ENCODE measurements at regions not wholly inside any gene's neighbourhood (a gene's known extent, or its start where the extent isn't known, plus 50 kb on each side); places are given as distances from the start of the nearest gene placed in this dataset.

DNA sequence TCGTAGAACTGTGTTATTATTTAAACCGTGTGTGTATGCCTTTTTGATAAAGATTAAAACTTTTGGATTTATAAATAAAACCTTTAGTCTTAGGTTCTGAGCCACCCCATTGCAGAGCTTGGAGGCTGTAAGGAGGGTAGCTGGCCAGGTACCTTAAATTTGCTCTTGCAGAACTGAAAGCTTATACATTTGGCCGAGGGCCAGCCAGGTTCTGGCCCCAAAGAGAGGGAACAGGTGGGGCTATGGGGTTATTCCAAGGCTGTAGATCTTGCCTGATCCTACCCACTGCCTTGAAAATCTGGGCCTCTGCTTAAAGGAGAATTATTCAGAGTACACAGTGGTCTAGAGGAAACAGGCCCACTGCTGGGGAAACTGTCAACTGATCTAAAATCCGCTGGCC is 59.6 kb downstream of the CAMK2N1 start:
- Histone ChIP-seq H3K27ac (no peak overlapping the region), H3K9me3 (ENCODE audit: severe bottlenecking) (peaks cover 10% of the 10 kb centered on the region), H3K27me3 (ENCODE audit: insufficient read depth, low read depth, severe bottlenecking) (no peaks in the 10 kb centered on the region), H3K4me3 (ENCODE audit: low read depth, low read length) (no peak overlapping the region), H3K36me3 (no peaks in the 10 kb centered on the region)
- no peak for DNase-seq
- TF ChIP-seq, protein P1, sequence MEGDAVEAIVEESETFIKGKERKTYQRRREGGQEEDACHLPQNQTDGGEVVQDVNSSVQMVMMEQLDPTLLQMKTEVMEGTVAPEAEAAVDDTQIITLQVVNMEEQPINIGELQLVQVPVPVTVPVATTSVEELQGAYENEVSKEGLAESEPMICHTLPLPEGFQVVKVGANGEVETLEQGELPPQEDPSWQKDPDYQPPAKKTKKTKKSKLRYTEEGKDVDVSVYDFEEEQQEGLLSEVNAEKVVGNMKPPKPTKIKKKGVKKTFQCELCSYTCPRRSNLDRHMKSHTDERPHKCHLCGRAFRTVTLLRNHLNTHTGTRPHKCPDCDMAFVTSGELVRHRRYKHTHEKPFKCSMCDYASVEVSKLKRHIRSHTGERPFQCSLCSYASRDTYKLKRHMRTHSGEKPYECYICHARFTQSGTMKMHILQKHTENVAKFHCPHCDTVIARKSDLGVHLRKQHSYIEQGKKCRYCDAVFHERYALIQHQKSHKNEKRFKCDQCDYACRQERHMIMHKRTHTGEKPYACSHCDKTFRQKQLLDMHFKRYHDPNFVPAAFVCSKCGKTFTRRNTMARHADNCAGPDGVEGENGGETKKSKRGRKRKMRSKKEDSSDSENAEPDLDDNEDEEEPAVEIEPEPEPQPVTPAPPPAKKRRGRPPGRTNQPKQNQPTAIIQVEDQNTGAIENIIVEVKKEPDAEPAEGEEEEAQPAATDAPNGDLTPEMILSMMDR (IDR thresholded peaks at IDR 0.05; ENCODE audit: low read depth, low read length) = no peak

DNA sequence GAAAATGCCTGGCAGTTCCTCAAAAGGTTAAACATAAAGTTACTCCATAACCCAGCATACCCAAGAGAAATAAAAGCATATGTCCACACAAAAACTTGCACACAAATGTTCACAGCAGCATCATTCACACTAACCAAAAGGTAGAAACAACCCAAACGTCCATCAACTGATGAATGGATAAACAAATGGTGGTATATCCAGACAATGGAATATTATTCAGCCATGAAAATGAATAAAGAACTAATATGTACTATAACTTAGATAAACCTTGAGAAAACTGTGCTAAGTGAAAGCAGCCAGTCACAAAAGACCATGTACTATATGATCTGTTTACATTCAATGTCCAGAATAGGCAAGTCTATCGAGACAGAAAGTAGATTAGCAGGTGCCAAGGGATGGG is 60.4 kb downstream of the CAMK2N1 start:
- peaks cover 10% of the 10 kb centered on the region for H3K9me3 ChIP-seq (ENCODE audit: severe bottlenecking)
- H3K4me3 ChIP-seq (ENCODE audit: low read depth, low read length) = no peak overlapping the region
- DNase-seq = no peak
- H3K27ac ChIP-seq = no peak overlapping the region
- no peaks in the 10 kb centered on the region for H3K36me3 ChIP-seq
- no peaks in the 10 kb centered on the region for H3K27me3 ChIP-seq (ENCODE audit: insufficient read depth, low read depth, severe bottlenecking)
- TF ChIP-seq, protein P1 (IDR thresholded peaks at IDR 0.05; ENCODE audit: low read depth, low read length) = no peak

DNA sequence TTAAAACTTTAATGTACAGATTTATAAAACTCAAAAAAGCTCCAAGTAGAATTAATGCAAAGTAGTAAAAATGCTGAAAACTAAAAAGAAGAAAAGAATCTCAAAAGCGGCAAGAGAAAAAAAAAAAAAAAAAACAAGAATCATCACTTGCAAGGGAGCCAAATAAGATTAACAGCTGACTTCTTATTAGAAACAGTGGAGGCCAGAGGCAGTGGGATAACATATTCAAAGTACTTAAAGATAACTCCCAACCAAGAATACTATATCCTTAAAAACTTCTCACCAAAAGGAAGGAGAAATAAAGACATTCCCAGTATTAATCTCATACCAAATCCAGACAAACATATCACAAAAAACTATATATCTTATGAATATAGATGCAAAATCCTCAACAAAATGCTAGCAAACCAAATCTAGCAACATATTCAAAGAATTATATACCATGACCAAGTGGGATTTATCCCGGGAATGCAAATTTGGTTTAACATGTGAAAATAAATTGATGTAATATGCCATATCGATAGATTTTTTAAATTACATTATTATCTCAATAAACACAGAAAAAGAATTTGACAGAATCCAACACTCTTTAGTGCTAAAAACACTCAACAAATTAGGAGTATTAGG is 62.7 kb downstream of the CAMK2N1 start:
- Histone ChIP-seq H3K9me3 (ENCODE audit: severe bottlenecking) (peaks cover 10% of the 10 kb centered on the region), H3K27me3 (ENCODE audit: insufficient read depth, low read depth, severe bottlenecking) (no peaks in the 10 kb centered on the region), H3K4me3 (ENCODE audit: low read depth, low read length) (no peak overlapping the region), H3K36me3 (no peaks in the 10 kb centered on the region), H3K27ac (no peak overlapping the region)
- TF ChIP-seq, protein P1 (IDR thresholded peaks at IDR 0.05; ENCODE audit: low read depth, low read length) = no peak
- DNase-seq = no peak

DNA sequence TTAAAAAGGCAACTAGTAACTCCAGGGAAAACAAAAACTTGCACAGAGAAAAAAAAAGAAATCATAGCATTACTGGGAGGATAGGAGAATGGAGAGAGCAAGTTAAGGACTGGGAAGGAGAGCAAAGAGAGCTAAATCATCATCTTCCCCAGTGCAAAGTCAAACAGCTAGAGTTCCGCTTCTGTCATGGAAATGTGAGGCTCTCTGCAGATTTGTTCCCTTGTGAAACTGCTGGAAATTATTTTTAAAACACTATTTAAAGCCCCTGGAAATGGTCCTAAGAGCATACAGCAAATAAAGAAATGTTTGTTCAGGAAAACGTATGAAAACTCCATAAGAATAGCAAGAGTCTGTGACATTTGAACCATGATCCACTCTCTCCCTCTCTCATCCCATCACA is 64.6 kb downstream of the CAMK2N1 start:
- H3K4me3 ChIP-seq (ENCODE audit: low read depth, low read length) = no peak overlapping the region
- no peaks in the 10 kb centered on the region for H3K27me3 ChIP-seq (ENCODE audit: insufficient read depth, low read depth, severe bottlenecking)
- TF ChIP-seq, protein P1 (IDR thresholded peaks at IDR 0.05; ENCODE audit: low read depth, low read length) = no peak
- H3K27ac ChIP-seq = no peak overlapping the region
- peaks cover 10% of the 10 kb centered on the region for H3K9me3 ChIP-seq (ENCODE audit: severe bottlenecking)
- H3K36me3 ChIP-seq = no peaks in the 10 kb centered on the region
- DNase-seq = no peak

DNA sequence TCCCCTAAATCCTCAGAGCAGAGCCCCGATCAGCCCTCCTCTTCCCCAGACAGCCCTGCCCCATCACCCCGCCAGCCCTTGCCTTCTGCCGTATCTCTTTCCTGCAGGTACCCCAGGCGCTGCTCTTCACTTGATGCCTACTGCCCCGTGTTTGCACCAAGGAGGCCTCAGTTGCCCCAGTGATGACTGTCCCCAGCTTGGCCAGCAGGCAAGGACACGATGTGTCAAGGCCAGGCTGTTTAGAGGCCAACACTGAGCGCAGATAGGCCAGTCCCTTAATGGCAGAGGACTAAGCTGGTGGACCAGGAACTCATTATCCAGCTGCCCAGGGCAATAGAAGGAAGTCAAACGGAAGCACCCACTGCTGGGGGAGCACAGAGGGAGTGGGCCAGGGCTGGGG is 68.4 kb downstream of the CAMK2N1 start:
- no peak overlapping the region for H3K4me3 ChIP-seq (ENCODE audit: low read depth, low read length)
- DNase-seq = no peak
- H3K36me3 ChIP-seq = no peaks in the 10 kb centered on the region
- no peaks in the 10 kb centered on the region for H3K27me3 ChIP-seq (ENCODE audit: insufficient read depth, low read depth, severe bottlenecking)
- peaks cover 2% of the 10 kb centered on the region for H3K9me3 ChIP-seq (ENCODE audit: severe bottlenecking)
- TF ChIP-seq, protein P1 (IDR thresholded peaks at IDR 0.05; ENCODE audit: low read depth, low read length) = no peak
- no peak overlapping the region for H3K27ac ChIP-seq

DNA sequence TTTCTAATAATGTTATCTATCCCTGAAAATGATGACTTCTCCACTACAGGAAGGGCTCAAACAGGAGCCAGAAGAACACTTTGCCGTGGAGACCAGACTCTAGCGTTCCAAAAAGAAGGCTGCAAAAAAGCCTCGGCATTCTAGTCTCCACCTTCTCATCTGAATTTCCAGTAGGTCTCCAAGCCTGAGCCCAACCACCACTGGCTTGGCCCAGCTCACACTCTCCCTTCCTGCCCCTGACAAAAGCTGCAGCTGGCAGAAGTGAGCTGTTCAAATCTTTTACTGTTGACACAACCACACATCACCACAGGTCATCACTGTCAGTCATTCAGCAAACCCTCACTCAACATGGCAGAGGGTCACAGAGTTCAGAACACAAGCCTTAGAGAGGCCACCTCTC is 69.3 kb downstream of the CAMK2N1 start:
- Histone ChIP-seq H3K27me3 (ENCODE audit: insufficient read depth, low read depth, severe bottlenecking) (no peaks in the 10 kb centered on the region), H3K9me3 (ENCODE audit: severe bottlenecking) (no peaks in the 10 kb centered on the region), H3K4me3 (ENCODE audit: low read depth, low read length) (no peak overlapping the region), H3K27ac (no peak overlapping the region), H3K36me3 (no peaks in the 10 kb centered on the region)
- DNase-seq = no peak
- TF ChIP-seq, protein P1 (IDR thresholded peaks at IDR 0.05; ENCODE audit: low read depth, low read length) = no peak

Measured in WERI-Rb-1 (cell line).